ENCODE measurements at regions not wholly inside any gene's neighbourhood (a gene's known extent, or its start where the extent isn't known, plus 50 kb on each side); places are given as distances from the start of the nearest gene placed in this dataset.

DNA sequence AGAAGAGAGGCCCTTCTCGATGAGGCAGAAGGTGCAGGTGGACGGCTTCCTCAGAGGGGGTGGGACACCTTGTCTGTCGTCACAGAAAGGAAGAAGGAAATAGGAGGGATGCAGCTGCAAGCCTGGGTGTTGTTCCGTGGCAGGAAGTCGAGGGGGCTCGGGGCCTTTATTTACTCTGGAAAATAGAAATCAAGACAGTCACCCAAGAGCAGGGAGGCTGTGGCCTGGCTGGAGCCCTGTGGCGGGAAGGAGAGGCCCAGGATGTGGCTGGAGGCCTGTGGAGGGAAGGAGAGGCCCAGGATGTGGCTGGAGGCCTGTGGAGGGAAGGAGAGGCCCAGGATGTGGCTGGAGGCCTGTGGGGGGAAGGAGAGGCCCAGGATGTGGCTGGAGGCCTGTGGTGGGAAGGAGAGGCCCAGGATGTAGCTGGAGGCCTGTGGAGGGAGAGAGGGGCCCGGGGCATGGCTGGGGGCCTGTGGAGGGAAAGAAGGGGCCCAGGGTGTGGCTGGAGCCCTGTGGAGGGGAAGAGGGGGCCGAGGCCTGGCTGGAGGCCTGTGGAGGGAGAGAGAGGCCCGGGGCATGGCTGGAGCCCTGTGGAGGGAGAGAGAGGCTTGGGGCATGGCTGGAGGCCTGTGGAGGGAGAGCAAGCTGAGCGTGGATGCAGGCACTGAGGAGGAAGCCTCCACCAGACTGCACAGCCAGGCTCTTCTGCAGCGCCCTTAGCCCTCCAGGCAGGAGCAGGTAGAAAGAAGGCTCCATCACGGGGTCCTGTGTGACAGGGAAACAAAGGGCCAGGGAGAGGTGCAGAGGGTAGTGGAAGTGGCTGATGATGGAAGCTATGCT is 97.3 kb upstream of the SFMBT2 start:
- Mint-ChIP-seq H3K4me1 (peaks cover 5 to 20% (median 11%) of the 10 kb centered on the region in 3 donors), H3K4me3 (peak overlapping the region in 2 of 4 donors; percentile 35 to 70), H3K9me3 (peaks cover 0 to 14% (median 9%) of the 10 kb centered on the region in 3 donors), H3K27me3 (no peaks in the 10 kb centered on the region), H3K36me3 (peaks cover 1% of the 10 kb centered on the region), H3K27ac (peak overlapping the region in 2 of 3 donors; percentile 76 to 77)

DNA sequence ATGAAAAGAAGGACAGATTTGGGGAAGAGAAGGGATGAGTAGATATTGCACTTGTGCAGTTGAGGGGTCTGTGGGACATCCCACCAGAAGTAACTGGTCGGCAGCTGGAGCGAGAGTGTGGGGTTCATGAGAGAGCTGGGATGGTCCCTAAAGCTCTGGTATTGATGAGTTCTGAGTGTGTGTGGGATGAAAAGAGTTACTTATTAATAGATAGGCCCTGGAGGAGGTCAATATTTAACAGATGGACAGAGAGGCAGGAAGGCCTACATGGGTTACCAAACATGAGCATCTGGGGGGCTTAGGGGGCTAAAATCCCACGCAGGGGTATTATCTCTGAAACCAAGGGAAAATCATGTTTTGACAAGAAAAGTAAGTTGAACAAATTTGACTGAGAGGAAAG is 95.7 kb upstream of the SFMBT2 start:
- H3K4me3 Mint-ChIP-seq = peak overlapping the region in 1 of 4 donors; percentile 4
- H3K27ac Mint-ChIP-seq = peak overlapping the region in 2 of 3 donors; percentile 0 to 85
- peaks cover 5 to 20% (median 12%) of the 10 kb centered on the region in 3 donors for H3K4me1 Mint-ChIP-seq

DNA sequence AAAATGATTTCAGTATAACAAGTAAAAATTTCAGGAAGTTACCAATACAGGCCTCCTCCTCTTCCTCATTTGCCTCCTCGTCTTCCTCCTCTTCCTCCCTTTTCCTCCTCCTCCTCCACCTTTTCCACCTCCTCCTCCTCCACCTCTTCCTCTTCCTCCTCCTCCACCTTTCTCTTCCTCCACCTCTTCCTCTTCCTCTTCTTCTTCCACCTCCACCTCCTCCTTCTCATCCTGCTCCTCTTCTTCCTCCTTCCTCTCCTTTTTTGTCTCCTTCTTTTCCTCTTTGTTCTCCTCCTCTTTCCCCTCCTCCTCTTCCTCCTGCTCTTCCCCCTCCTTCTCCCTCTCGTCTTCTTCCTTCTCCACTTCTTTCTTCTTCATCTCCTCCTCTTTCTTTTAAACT is 94.4 kb upstream of the SFMBT2 start:
- Mint-ChIP-seq H3K36me3 (peaks cover under 1% of the 10 kb centered on the region), H3K4me3 (no peak overlapping the region), H3K4me1 (peaks cover 7 to 19% (median 16%) of the 10 kb centered on the region in 3 donors), H3K9me3 (peaks cover 0 to 9% (median 0%) of the 10 kb centered on the region in 3 donors), H3K27me3 (peaks cover 5% of the 10 kb centered on the region), H3K27ac (no peak overlapping the region)

More for the DNA sequence above, 95.7 kb upstream of the SFMBT2 start:
- Mint-ChIP-seq H3K9me3 (peaks cover 0 to 14% (median 8%) of the 10 kb centered on the region in 3 donors), H3K36me3 (peaks cover 1% of the 10 kb centered on the region), H3K27me3 (peaks cover under 1% of the 10 kb centered on the region)

DNA sequence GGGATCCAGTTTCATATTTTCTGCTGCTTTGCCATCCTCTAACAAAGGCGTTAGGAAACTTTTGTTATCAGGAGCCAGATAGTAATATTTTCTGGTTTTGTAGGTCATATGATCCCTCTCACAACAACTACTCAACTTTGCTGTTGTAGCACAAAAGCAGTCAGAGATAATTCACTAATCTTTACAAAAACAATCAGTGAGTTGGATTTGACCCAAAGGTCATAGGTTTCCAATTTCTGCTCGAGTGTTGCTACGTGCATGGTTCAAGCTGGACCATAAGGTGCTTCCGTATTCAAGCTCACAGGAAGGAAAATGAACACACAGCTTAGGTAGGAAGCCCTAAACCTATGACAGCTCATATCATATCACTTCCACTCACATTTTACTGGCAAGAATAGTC is 92.4 kb upstream of the SFMBT2 start:
- Mint-ChIP-seq H3K9me3 (no peaks in the 10 kb centered on the region), H3K27ac (no peak overlapping the region), H3K27me3 (peaks cover 5% of the 10 kb centered on the region), H3K4me3 (no peak overlapping the region), H3K36me3 (no peaks in the 10 kb centered on the region), H3K4me1 (peaks cover 7 to 13% (median 10%) of the 10 kb centered on the region in 3 donors)

DNA sequence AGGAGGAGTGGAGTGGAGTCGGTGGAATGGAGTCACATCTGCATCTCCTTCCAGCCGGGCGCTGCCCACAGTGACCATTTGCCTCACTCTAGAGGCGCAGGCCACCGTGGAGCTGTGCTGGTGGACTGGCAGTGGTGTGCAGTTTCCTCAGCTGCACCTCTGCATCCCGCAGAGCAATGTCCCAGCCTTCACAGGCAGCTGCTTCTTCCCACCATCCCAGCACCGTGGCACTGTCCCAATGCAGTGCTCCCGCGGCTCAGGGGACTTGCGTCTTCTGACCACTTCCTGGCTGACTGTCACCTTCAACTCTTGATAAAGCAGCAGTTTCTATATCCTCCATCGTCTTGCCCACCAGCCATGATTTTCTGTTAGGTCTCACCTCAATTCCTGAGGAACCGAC is 90.3 kb upstream of the SFMBT2 start:
- peak overlapping the region in 1 of 4 donors; percentile 20 for H3K4me3 Mint-ChIP-seq
- peaks cover 5% of the 10 kb centered on the region for H3K27me3 Mint-ChIP-seq
- peaks cover 3 to 9% (median 4%) of the 10 kb centered on the region in 3 donors for H3K4me1 Mint-ChIP-seq
- no peaks in the 10 kb centered on the region for H3K9me3 Mint-ChIP-seq
- no peaks in the 10 kb centered on the region for H3K36me3 Mint-ChIP-seq
- no peak overlapping the region for H3K27ac Mint-ChIP-seq

DNA sequence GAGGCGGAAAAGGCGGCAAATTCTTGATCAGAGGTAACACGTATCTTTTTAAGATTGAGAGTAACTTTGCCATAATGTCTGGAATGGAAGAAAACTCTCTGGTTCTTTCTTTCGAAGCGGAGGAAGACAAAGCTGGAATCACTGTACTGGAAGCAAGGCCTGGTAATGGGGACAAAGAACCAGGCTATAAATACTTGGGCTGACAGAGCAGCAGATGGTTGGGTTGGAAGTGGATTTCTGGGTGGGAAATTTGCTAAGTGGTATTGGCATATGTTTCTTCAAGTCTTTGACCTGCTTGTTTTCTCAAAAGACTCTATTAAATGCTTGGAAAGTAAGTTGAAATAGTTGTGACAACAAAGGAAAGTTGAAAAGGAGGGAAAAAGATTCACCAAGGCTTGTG is 87.3 kb upstream of the SFMBT2 start:
- Mint-ChIP-seq H3K36me3 (no peaks in the 10 kb centered on the region), H3K4me3 (no peak overlapping the region), H3K27me3 (peaks cover 5% of the 10 kb centered on the region), H3K9me3 (no peaks in the 10 kb centered on the region), H3K4me1 (peaks cover 13% of the 10 kb centered on the region in 3 donors), H3K27ac (no peak overlapping the region)

DNA sequence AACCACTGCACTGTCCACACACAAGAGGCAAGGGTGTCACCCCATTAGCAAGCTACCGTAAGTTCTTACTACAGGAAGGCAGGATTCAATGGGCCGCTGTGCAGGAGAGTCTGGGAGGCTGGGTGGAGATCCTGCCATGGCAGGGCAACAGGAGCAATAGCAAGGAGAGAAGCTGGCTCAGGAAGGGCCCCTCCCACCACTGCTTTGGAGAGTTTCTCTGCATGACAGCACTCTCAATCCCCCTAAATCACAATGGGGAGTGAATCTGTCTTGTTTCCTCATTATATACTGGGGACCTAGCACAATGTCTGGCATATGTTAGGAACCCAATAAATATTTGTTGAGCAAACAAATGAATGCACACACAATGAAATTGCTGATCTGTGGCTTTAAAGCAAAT is 83.2 kb upstream of the SFMBT2 start:
- Mint-ChIP-seq H3K36me3 (no peaks in the 10 kb centered on the region), H3K9me3 (peaks cover 0 to 4% (median 0%) of the 10 kb centered on the region in 3 donors), H3K27me3 (peaks cover 1% of the 10 kb centered on the region), H3K27ac (no peak overlapping the region), H3K4me3 (no peak overlapping the region), H3K4me1 (peaks cover 23 to 49% (median 34%) of the 10 kb centered on the region in 3 donors)

DNA sequence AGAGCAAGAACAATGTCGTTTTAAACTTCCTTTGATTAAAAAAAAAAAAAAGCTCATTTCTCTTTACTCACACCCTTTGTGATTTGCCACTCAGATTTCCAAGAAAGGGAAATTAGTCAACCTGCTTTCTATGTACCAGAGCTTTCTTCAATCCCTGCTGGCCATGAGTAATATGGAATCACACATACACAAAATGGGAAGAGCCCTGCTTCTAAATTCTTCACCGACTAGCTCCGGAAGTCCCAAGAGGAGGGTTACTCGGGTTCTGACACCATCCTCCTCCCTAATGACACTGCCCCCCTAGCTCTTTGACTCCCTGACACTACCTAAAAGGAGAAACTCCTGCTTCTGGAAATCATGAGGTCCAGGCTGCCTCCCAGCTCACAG is 81.8 kb upstream of the SFMBT2 start:
- H3K4me1 Mint-ChIP-seq = peaks cover 23 to 57% (median 35%) of the 10 kb centered on the region in 3 donors
- peaks cover 1% of the 10 kb centered on the region for H3K27me3 Mint-ChIP-seq
- peaks cover 0 to 4% (median 0%) of the 10 kb centered on the region in 3 donors for H3K9me3 Mint-ChIP-seq
- peak overlapping the region in 1 of 3 donors; percentile 73 for H3K27ac Mint-ChIP-seq
- no peaks in the 10 kb centered on the region for H3K36me3 Mint-ChIP-seq
- H3K4me3 Mint-ChIP-seq = peak overlapping the region in 2 of 4 donors; percentile 61 to 85

DNA sequence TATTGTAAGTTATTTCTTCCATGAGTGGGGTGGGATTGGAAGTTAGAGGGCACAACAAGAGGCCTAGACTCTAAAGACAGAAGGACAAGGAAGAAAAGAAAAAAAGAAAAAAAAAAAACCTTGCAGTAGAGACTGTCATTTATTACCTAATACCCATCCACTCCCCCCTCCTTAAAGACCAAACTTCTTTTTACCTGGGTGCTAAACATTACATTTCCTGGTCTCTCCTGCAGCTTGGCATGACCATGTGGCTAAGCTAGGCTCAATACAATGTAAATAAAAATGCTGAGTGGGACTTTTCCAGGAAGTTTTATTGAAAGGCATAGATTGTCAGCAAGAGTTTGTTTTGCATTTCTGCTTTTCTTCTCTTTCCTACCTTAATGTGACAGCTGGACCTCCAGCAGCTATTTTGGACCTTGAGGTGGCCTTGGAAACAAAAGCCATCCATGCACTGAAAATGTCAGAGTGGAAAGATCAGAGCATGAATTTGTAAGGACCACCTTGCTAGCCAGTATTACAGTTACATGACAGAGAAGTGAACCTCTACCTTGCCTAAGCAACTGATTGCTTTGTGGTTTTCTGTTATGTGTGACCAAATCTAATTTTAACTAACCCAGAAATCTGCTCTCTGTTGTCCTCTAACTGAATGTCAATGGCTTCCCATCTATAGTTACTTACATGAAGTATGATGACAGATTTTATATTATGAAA is 81.3 kb upstream of the SFMBT2 start:
- H3K4me1 Mint-ChIP-seq = peaks cover 21 to 57% (median 40%) of the 10 kb centered on the region in 3 donors
- peaks cover 1% of the 10 kb centered on the region for H3K27me3 Mint-ChIP-seq
- H3K9me3 Mint-ChIP-seq = peaks cover 0 to 4% (median 0%) of the 10 kb centered on the region in 3 donors
- peak overlapping the region in 1 of 3 donors; percentile 73 for H3K27ac Mint-ChIP-seq
- H3K36me3 Mint-ChIP-seq = no peaks in the 10 kb centered on the region
- peak overlapping the region in 2 of 4 donors; percentile 61 to 85 for H3K4me3 Mint-ChIP-seq

DNA sequence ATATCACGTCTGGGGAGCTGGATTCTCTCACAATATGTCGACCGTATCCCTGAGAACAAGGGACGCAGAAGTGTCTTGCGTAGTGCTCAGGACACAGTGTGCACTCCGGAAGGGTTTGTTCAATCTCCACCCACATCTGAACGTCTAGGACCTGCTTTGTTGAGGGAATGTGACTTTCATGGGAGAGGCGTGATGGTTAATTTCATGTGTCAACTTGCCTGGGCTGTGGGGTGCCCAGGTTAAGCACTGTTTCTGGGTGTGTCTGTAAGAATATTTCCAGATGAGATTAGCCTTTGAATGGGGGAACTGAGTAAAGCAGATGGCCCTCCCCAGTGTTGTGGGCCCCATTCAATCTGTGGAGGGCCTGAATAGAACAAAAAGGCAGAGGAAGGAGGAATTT is 80.4 kb upstream of the SFMBT2 start:
- H3K36me3 Mint-ChIP-seq = no peaks in the 10 kb centered on the region
- H3K27ac Mint-ChIP-seq = peak overlapping the region in 1 of 3 donors; percentile 73
- peaks cover 0 to 4% (median 2%) of the 10 kb centered on the region in 3 donors for H3K9me3 Mint-ChIP-seq
- peaks cover 1% of the 10 kb centered on the region for H3K27me3 Mint-ChIP-seq
- H3K4me3 Mint-ChIP-seq = no peak overlapping the region
- H3K4me1 Mint-ChIP-seq = peaks cover 21 to 62% (median 40%) of the 10 kb centered on the region in 3 donors

DNA sequence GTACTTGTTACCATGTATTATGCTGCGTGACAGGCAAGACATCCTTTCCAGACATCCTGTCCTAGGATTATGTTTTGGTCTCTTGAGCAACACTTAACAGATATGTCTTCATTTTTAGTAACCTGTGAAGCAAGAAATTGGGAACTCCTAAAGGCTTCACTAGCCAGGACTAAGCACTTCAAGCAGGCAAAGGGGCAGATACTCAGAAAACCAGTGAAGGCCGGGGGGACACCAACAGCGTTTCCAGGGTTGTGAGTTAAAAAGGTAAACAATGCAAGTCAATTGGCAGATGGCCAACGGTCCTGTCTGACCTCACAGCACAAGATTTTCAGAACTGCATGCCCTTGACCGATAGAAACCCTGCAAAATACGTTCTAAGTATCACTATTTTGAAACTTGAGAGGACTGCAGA is 77.6 kb upstream of the SFMBT2 start:
- Mint-ChIP-seq H3K27me3 (peaks cover 1% of the 10 kb centered on the region), H3K27ac (peak overlapping the region in 1 of 3 donors; percentile 48), H3K36me3 (peaks cover 1% of the 10 kb centered on the region), H3K9me3 (peaks cover 0 to 4% (median 2%) of the 10 kb centered on the region in 3 donors), H3K4me3 (no peak overlapping the region), H3K4me1 (peaks cover 41 to 69% (median 46%) of the 10 kb centered on the region in 3 donors)

DNA sequence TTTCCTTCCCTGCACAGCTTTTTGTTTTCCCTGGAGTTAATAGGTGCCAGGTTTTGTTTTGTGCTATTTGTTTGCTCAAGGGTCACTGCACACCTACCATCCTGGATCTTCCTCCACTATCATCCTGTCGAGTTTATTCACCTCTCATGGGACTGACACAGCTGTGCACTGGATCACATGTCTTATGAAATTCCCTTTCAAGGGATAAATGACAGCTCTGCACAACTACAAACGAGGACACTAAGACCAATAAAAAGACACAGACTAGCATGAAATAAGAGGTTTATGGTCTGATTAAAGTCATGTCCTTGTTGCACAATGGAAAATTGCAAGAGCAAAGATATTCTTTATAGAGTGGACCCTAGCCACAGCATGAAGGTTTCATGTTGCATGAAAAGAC is 76.7 kb upstream of the SFMBT2 start:
- Mint-ChIP-seq H3K9me3 (peaks cover 0 to 4% (median 2%) of the 10 kb centered on the region in 3 donors), H3K27ac (peak overlapping the region in 1 of 3 donors; percentile 17), H3K4me1 (peaks cover 41 to 61% (median 48%) of the 10 kb centered on the region in 3 donors), H3K36me3 (peaks cover 1% of the 10 kb centered on the region), H3K4me3 (peak overlapping the region in 1 of 4 donors; percentile 33), H3K27me3 (no peaks in the 10 kb centered on the region)

DNA sequence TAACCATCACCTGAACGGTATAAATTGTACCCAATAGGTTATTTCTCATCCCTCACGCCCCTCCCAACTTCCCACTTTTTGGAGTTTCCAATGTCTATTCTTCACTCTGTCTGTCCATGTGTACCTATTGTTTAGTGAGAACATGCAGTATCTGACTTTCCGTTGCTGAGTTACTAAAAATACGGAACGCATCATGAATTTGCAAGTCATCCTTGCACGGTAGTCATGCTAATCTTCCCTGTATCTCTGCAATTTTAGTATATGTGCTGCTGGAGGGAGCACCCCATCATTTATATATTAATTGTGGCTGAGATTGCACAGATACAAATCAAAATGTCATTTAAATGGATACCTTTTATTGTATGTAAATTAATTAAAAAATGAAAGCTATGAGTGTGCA is 75.7 kb upstream of the SFMBT2 start:
- peaks cover 1% of the 10 kb centered on the region for H3K36me3 Mint-ChIP-seq
- peaks cover 0 to 4% (median 2%) of the 10 kb centered on the region in 3 donors for H3K9me3 Mint-ChIP-seq
- no peaks in the 10 kb centered on the region for H3K27me3 Mint-ChIP-seq
- no peak overlapping the region for H3K27ac Mint-ChIP-seq
- peaks cover 38 to 54% (median 44%) of the 10 kb centered on the region in 3 donors for H3K4me1 Mint-ChIP-seq
- H3K4me3 Mint-ChIP-seq = no peak overlapping the region

DNA sequence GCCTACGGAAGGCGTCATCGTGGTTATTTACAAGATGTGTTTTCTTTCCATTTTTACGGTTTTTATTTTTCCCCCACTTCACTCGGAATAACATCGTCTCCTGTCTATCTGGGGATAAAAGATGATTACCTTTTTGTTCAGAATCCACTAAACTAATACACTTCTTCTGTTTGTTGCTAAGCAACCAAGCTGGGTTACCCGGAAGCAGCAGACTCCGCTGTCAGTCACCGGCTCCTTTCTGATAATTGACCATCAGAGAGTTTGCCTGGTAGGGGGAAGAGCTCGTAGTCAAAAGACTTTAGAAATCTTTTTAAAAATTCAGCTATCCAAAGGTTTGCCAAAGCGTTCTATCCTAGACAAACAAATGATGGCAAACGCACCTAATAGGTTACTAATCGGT is 75.0 kb upstream of the SFMBT2 start:
- H3K4me1 Mint-ChIP-seq = peaks cover 45 to 56% (median 51%) of the 10 kb centered on the region in 3 donors
- peaks cover 1% of the 10 kb centered on the region for H3K36me3 Mint-ChIP-seq
- H3K27ac Mint-ChIP-seq = peak overlapping the region in 1 of 3 donors; percentile 50
- H3K27me3 Mint-ChIP-seq = no peaks in the 10 kb centered on the region
- peak overlapping the region in 2 of 4 donors; percentile 13 to 89 for H3K4me3 Mint-ChIP-seq
- peaks cover 0 to 2% (median under 1%) of the 10 kb centered on the region in 3 donors for H3K9me3 Mint-ChIP-seq

DNA sequence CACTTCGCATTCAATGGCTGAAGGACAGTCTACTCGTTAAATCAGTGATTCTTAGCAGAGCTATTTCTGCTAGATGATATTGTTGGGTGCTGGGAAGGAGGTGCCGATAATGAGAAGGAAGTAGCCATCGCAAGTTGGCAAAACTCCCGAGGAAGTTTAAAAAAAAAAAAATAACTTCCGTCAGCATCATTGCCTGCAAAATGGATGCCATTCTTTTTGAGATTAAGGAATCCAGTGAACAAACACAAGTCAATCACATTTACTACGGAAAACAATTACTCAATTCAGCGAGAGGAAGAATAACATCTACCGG is 74.4 kb upstream of the SFMBT2 start:
- Mint-ChIP-seq H3K36me3 (peaks cover 1% of the 10 kb centered on the region), H3K4me3 (peak overlapping the region; percentile 13 to 95 (median 82)), H3K9me3 (peaks cover 0 to 2% (median 0%) of the 10 kb centered on the region in 3 donors), H3K27ac (peak overlapping the region; percentile 50 to 89 (median 82)), H3K27me3 (no peaks in the 10 kb centered on the region), H3K4me1 (peaks cover 51 to 55% (median 54%) of the 10 kb centered on the region in 3 donors)
